ENCODE measurements at regions not wholly inside any gene's neighbourhood (a gene's known extent, or its start where the extent isn't known, plus 50 kb on each side); places are given as distances from the start of the nearest gene placed in this dataset.

DNA sequence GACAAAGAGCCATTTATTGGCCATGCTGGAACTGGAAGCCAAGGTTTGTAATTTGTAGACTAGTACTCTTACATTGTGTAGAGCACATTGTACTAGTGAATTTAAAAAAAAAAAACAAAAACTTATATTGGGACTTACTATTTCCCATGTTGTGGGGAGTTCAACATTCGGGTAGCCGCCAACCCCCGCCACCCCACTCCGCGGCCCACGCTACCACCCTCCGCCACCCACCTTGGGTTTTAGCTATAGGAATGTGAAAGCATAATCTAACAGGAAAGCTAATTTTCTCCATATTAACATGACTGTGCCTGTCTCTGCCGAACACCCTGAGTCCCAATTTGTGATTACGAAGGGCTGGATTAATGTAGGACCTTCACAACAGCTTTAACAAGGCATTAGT is 275.8 kb downstream of the FIGN start:
- no peak for DNase-seq (ENCODE audit: low read depth)

DNA sequence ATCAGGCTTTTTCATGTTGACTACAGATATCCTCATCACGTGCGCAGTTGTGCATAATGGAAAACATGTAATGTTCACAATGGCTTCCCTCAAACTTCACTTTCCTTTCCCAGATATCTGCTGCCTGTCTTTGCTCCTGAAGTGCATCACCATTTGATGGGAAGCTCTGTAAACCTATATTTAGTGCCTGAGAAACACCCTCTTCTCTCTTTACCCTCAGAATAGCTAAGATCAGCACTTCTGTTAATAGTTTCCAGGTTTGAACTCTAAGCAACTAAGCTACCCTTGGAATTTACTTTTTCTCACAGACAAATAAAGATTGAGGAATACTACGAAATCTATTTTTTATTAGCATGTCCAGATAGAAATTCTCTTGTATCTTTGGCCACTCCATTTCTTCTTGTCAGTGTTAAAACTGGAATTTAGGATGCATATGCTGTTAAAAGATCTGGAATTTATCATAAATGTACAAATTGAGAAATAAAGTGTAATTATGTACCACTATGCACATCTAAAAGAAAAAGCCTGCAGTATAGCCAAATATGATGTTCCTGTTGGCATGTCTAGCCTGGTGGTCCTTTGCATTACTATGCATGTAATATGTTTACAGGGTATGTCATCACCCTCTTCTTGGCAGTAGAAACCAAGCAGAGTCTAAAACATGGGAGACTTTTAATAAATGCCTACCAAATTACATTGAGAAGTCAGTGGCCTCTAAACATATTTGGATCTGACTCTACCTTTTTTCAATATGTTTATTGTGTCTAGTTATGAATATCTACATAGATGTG is 278.7 kb downstream of the FIGN start:
- no peak for DNase-seq (ENCODE audit: low read depth)

DNA sequence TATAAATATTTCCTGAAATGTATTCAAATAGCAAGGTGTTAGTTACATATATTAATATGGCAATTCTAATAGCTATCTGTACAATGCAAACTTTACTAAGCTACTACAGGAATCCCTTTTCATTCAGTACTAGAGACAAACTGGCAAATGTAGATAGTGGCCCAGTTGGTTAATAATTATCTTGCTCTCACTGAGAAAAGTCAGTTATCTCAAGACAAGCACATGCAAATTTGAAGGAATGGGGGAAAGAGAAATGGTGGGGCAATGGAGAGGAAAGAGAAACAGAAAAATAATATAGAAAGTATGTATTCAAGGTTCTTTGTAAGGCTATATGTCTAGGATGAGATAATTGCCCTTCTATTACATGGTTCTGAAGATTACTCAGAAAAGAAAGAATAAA is 280.0 kb downstream of the FIGN start:
- no peak for DNase-seq (ENCODE audit: low read depth)

DNA sequence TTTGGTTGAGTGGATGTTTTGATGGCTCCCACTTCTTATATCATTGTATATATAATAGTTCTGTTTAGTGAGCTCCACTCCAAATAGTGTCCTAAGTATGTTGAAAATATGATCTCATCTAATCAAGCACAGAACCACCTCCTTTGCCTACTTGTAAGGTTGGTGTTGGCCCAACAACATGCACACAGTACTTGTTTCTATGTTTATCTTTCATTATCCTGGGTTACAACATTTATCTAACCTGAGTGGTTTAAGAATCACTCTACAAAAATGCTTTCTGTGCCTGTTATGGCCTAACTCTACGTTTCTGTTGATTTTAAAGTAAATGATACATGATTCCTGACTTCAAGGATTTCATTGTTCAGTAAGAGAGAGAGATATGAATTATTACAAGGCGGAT is 281.9 kb downstream of the FIGN start:
- DNase-seq (ENCODE audit: low read depth), result no peak

DNA sequence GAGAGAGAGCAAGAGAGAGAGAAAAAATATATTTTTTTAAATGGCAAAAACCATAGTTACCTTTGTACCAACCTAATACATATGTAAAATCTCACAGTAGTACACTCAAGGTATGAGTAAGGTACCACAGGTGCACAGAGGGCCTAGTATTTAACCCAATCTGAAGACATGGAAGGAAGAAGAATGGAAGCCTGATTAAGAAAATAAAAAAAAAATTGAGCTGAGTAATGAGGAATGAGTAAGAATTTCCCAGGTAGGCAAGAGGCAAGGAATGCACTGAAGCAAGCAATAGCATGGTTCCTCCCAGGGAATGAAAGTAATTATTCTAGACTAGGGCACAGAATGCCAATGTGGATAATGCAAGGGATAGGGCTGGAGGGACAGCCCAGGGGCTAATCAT is 294.2 kb downstream of the FIGN start:
- DNase-seq (ENCODE audit: low read depth), result no peak

DNA sequence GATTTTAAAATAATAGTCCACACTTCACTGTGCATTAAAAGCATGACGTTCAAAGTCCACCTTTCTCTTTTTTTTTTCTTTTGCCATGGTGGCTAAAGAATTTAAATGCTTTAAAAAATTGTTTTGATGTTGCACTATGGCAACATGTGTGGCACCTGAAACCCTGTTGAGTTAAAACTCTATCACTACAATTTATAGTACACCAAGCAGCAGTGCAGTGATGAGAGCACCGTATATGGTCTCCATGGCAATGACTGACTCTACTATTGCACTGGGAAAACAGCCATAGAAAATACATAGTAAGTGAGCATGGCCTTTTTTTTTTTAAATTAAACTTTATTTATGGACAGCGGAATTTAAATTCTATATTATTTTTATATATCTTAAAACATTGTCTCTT is 298.8 kb downstream of the FIGN start:
- no peak for DNase-seq (ENCODE audit: low read depth)

DNA sequence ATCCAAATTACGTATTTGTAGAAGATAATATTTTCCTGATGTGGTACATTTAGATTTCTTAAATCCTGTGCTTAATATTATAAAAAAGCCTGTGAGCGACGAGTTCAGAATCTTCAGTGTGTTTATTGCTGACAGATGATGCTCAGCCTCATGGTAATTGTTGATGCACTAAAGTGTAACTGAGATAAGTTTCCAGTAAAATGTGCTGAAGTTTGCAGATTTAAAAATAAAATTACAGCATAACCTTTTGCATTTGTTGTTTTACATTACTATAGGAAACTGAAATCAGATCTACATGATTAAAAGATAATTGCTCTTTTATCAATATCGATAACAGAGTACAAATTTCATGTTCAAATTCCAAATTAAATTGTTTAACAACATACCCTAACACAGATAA is 307.6 kb downstream of the FIGN start:
- no peak for DNase-seq (ENCODE audit: low read depth)

DNA sequence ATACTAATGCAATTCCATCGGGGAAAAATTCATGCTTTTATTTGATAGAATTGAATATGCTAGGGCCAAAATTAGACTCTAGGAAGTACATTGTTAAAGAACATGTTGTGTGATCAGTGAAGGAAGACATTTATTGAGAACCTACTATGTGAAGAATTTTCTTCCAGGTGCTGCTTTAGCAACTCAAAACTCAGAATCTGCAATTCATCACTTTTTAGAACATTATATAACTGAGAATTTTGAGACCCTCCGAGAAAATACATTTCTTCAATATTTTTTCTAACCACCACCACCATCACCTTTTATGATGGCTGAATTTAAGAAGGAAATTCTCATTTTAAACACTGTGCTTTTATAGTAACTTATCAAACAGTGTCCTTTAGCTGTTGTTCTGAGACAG is 315.2 kb downstream of the FIGN start:
- DNase-seq (ENCODE audit: low read depth), result no peak

DNA sequence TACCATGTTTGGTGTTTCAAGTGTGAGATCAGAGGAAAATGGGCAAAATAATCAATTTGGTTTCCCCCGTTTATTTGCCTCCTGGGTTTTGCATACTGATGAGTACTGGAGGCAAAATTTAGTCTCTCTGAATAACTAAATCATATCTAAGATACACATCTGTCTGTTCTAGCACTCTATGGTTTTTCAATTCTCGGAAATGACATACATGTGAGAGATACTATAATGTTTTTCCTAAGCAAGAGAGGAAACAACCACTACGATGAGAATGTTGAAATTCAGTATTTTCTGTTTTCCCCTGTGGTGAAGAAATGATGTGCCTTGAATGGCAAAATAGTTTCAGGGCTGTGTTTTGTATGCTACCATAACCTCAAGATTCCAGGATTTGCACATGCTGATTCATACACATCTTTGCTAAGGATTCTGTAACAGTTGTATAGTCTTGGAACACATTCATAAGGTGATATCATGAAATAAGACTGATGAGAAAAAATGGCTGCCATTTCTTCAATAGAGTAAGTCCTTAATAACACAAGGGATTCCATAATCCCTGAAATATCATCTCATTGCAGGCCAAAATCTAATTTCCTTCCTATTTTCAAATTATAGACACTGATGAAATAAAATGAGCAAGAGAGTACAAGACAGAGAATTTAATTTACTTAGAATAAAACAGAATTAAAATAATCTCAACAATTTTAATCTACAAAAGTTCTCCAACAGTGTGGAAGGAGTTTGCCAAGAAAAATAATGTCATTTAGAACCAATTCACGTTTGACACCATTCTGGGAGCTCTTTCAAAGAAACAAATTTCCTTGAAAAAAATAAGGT is 316.6 kb downstream of the FIGN start:
- no peak for DNase-seq (ENCODE audit: low read depth)

DNA sequence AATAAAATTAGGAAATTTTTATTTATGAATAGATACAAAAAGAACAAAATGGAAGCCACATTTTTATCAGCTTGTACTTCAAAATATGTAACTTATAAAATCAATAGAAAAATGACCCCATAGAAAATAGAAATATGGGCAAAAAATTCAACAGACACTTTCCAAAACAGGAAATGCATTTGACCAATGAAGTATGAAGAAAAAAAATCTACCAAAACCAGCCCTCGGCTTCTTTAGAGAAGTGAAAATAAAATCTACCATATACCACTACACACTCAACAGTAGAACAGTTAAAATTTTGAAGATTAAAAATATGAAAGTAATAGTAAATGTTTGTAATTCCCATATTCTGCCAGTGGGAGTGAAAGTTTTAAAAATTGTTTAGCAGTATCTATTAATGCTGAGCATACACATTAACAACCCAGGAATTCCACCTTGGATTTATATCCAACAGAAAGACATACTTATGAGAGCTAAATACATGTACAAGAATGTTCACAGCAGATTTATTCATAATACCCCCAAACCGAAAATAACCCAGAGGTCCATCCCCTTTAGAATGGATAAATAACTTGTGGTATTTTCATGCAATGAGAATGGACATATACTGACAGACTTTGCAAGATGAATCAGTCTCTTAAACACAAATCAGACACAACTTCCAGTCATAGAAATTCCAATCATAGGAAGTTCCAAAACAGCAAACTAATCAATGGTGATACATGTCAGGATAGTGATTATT is 318.0 kb downstream of the FIGN start:
- DNase-seq (ENCODE audit: low read depth), result no peak

DNA sequence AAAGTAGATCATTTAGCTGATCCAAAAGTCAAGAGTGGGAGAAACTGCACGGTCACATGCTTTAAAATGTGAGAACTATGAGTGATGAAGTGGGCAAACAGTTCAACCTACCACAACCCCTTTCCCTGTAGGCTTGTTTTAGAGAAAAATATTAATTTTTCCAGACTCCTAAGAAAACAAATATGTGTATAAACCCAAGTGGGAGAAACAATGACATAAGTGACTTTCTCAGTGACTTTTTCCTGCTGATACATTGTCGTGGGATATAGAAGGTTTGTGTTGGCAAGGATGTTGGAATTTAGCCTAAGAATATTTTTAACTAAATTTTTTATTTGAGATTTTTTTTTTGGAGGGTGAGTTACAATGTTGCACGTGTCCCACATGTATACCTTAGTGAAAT is 321.7 kb downstream of the FIGN start:
- DNase-seq (ENCODE audit: low read depth), result no peak

DNA sequence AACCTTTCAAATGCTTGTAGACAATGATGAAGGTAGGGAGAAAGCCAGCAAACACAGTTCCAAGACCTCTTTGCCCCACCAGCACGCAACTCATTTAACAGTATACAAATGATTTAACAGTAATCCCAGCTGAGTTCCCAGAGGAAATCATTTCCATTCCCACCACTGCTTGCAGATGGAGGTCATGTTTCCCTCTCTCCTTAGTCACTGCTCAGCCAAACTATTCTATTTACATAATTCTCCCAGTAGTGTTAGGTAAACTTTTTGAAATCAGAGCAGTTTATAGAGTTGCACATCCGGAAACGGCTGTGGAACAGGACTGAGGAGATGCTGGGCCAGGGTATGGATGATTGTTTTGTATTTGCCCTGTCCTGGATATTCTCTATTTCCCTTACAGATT is 328.5 kb downstream of the FIGN start:
- DNase-seq (ENCODE audit: low read depth), result peak; percentile 55

DNA sequence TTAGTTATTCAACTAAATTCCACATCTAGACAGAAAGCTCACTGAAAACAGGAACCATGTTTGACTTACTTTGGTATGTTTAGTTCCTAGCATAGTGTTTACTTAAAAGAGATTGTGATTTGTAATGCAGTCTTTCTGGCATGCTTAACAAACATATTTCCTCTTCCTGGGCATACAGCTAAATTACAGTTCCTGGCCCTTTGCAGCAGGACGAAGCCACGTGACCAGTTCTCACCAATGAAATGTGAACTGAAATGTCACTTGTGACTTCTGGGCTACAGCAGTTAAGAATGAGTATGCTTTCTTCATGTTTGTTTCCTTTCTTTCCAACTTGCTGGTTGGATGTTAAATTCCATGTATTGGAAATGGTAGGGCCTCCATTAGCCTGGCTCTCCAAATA is 330.5 kb downstream of the FIGN start:
- DNase-seq (ENCODE audit: low read depth), result no peak

DNA sequence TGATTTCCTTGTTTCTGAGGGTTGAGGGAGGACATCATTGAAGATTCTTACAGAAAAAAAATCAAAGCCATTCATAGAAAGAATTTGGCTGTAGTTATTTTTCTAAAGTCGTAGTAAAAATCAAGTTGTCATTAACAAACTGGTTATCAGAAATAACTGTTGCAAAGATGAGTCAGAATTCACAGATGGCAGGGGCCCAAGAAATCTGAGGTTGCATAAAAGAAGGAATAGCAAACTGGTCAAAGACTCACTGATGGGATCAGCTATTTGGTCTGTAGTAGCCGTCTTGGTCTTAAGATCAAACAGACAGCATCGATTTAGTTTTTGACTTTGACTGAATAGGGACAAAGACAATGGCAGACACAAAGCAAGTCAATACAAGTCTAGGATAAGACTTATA is 334.3 kb downstream of the FIGN start:
- peak; percentile 69 for DNase-seq (ENCODE audit: low read depth)

DNA sequence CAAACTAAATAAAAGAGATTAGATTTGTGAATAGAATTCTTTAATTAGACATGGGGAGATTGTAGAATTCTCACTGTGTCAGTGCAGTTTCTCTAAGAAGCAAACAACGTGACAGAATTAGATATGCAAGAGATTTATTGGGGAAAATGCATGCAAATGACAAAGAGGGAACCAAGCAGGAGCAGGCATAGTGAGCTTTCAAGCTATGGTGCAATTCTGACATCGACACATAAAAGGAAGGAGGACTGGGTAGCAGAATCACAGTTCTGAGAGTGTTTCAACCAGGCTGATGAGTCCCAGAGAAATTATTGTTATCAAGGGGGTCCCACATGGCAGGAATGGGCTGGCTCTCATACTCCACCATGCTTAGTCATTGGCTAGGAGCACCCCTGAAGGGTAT is 338.4 kb downstream of the FIGN start:
- DNase-seq (ENCODE audit: low read depth), result no peak

DNA sequence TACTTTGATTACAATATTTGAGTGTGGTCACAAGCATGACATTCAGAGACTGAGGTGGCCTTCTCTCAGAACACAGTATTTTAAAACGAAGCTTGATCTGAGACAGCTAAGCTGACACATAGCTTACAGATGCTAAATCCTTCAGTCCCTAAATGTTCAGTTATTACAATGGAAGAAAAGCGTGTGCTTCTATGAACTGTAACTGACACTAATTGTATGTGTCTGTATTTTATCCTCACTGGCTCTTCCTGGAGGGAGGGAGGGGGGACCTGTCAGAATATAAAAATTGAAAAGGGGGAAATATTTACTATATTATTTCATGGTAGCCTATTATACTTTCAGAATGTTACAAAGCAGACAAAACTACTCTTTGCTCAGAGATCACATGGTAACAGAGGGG is 340.2 kb downstream of the FIGN start:
- DNase-seq (ENCODE audit: low read depth), result no peak

DNA sequence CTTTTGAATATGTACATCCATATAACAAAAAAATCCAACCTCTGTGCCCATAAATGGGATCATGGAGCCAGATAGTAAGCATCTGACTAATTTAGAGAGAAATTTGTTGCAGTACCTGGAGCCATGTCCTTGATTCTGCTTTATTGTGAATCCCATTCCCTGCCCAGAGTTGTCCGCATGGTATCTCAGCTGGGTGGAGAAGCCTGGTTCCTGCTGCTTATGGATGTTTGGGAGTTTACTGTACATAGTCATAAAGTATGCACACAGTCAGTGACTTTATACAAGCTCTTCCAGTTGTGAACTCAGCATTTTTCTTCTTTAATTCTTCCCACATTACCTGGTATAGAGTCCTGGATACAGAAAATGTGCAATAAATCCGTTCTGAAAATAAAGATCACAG is 346.0 kb downstream of the FIGN start:
- DNase-seq (ENCODE audit: low read depth), result no peak

DNA sequence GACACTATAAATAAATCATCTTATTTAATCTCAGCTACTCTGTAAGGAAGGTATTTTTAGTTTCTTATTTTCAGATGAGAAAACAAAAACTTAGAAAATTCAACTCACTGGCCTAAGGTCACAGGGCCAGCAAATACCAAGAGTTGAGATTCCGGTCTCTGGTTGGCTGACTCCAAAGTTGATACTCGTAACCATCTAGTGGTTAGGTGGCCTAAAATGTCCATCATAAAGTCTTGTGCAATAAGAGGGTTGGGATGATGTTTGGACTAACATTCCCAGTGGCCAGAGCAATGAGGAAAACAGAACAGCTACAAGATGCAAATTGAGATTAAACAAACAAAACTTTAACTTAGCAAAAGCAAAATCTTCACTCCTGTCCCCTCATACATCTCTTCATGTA is 360.3 kb downstream of the FIGN start:
- DNase-seq (ENCODE audit: low read depth), result no peak

DNA sequence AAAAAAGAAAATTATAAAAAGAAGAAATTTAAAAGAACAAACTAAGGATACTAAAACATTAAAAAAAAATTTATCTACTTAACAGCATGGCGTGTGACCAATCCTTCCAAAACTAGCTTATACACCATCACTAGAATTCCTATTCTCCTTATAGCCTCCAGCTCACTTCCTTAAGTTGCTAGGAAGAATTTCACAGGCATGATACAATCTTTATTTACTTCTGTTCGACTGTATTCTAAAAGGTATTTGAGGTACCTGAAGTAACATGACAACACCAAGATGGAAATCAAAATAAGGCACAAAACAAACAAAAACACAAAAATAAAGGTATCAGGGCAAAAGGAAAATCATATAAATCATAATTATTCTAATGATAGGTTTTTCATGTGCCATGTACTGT is 360.7 kb downstream of the FIGN start:
- no peak for DNase-seq (ENCODE audit: low read depth)

DNA sequence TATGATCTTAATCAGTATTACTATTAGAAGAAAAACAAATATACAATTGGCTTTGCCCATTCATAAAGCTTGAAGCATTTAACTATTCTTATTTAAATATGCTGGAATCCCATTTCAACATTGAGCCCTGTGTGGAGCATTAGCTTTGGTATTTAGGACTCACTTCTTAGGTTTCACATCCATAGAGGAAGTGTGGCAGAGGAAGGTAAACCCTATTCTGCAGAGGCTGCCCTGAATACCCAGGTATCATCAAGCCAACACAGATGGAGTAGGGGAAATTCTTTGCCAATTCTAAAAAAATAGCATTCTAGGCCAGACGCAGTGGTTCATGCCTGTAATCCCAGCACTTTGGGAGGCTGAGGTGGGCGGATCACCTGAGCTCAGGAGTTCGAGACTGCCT is 361.5 kb downstream of the FIGN start:
- DNase-seq (ENCODE audit: low read depth), result no peak

DNA sequence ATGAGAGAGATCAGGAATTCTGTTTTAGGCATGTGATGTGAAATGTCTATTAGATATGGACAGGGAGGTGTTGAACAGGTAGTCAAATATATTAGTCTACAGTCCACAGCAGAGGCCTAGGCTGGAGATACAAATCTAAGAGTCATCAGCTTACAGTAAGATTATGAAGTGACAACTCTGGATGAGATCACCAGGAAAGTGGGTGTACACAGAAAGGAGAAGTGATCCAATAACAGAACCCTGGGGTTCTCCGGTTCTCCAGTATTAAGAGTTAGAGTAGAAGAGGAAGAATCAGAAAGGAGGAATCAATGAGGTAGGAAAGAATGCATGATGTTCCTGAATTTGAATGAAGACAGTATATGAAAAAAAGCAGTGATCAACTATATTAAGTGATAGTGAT is 362.3 kb downstream of the FIGN start:
- no peak for DNase-seq (ENCODE audit: low read depth)

DNA sequence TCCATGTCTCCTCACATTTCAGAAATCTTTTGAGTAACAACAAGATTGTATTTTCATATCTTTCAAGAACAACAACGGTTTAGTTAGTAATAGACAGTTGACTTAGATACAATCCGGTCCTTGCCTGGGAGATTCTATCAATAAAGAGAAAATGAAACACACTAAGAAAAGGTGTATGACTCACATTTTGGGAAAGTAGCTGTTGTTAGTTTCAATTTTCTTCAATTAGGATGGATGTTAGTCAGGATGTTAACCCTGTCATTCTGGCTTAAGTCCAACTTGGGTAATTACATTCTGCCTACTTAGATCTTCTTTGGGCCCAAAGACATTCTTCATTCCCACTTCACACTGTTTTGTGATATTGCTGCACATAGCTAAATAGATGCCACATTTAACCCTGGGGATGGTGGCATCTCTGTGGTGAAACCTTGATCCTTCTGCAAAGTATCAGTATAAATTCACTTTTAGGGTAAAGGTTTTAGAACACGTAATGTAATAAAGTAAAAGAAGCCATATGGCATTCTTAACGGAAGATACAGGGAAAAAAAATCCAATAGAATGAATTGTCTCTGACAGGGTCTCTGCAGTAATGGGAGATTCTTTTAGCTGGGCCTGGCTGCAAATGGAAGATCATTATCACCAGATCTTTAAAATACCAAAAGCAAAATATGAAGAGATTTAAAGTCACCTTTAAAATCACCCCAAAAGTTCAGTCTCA is 365.5 kb downstream of the FIGN start:
- peak; percentile 10 for DNase-seq (ENCODE audit: low read depth)

All from LHCN-M2 (cell line).